HepG2 (cell line): ENCODE measurements at regions not wholly inside any gene's neighbourhood (a gene's known extent, or its start where the extent isn't known, plus 50 kb on each side); places are given as distances from the start of the nearest gene placed in this dataset.
"Not testable (repeated sequence)": the region's sequence is repeated elsewhere in the genome, so short reads cannot be mapped to it uniquely, and the experiment has no call there.

ENCODE experiments used
- ATAC-seq: fragments of 200-7000 bp; cut with Tn5 transposase; 3 replicates; pipeline ENCODE4 v1.9.1; 2020; ENCODE audit warnings: mild to moderate bottlenecking, moderate library complexity
- BruUV-seq: library from RNA; stranded (reverse); fragments of 400-500 nt; replicated peaks from 2 replicates; lab custom pipeline; 2021; lab: Mats Ljungman, UMichigan
- CTCF ChIA-PET: fragments of 300-600 bp; formaldehyde crosslinking; extraction: SDS; loops from one replicate; lab custom pipeline; 2021; ENCODE audit warnings: low total read pairs, inconsistent platforms, low intra/inter-chr PET ratio; lab: Yijun Ruan, JAX
- POLR2A ChIA-PET: fragments of 350-600 bp; sonication (Branson Sonifier 250); formaldehyde crosslinking; loops from one replicate; lab custom pipeline; 2020; ENCODE audit warnings: antibody characterized with exemption, inconsistent platforms; lab: Yijun Ruan, JAX
- DNase-seq: peaks from one replicate; pipeline ENCODE4 v3.0.0-alpha.2; 2015; ENCODE audit warnings: low spot score
- FAIRE-seq: peaks from 3 replicates; lab custom pipeline; 2011; peaks lifted over from hg19 to GRCh38; lab: Jason Lieb, UNC
- H2AFZ ChIP-seq: one replicate; pipeline ENCODE4 v1.6.1; 2011; ENCODE audit warnings: low read length, inconsistent platforms
- H3K27ac ChIP-seq: fragments of 300-600 bp; 3 replicates; pipeline ENCODE4 v1.8.0; 2011; ENCODE audit warnings: mixed run types, mild to moderate bottlenecking, mixed read lengths, low read length, inconsistent platforms; ENCODE audit not compliant: insufficient read depth; ENCODE audit errors: extremely low read length
- H3K27me3 ChIP-seq, 2 experiments: fragments of 200-600 bp in 1 of 2; 2 replicates in 1 of 2; 3 replicates in 1 of 2; pipeline versions ENCODE4 v1.6.0 to v1.8.0; 2011; ENCODE audit warnings: low read length in 2 of 2, mild to moderate bottlenecking in 2 of 2, moderate library complexity in 2 of 2, inconsistent platforms in 1 of 2; ENCODE audit not compliant: insufficient read depth in 2 of 2, control insufficient read depth in 1 of 2
- H3K36me3 ChIP-seq, 2 experiments: fragments of 200-600 bp in 1 of 2; replicated peaks in 1 of 2; 2 replicates in 1 of 2; 3 replicates in 1 of 2; pipeline versions ENCODE4 v1.5.1 to v1.8.0; 2011; ENCODE audit warnings: low read length in 2 of 2, inconsistent platforms in 1 of 2; ENCODE audit not compliant: insufficient read depth in 2 of 2, control insufficient read depth in 1 of 2
- H3K4me1 ChIP-seq: 2 replicates; pipeline ENCODE4 v1.5.1; 2012; ENCODE audit warnings: low read length, inconsistent platforms; ENCODE audit not compliant: insufficient read depth
- H3K4me2 ChIP-seq: 2 replicates; pipeline ENCODE4 v1.6.0; 2011; ENCODE audit warnings: low read depth, low read length, inconsistent platforms
- H3K4me3 ChIP-seq, 3 experiments: fragments of 200-600 bp in 1 of 3; sonication (generic), shearing (Covaris generic) in 1 of 3; replicated peaks in 1 of 3; 2 replicates each; pipeline ENCODE4 v1.5.1; 2011 to 2016; ENCODE audit warnings: low read length in 3 of 3, inconsistent platforms in 2 of 3, low read depth in 2 of 3, mild to moderate bottlenecking in 2 of 3, control low read depth in 1 of 3, mixed read lengths in 1 of 3; ENCODE audit not compliant: insufficient read depth in 1 of 3
- H3K79me2 ChIP-seq: one replicate; pipeline ENCODE4 v1.6.1; 2011; ENCODE audit warnings: low read length, inconsistent platforms; ENCODE audit not compliant: insufficient read depth
- H3K9ac ChIP-seq: 2 replicates; pipeline ENCODE4 v1.6.0; 2011; ENCODE audit warnings: mild to moderate bottlenecking, low read depth, low read length, inconsistent platforms; ENCODE audit not compliant: insufficient read depth
- H3K9me3 ChIP-seq: 2 replicates; pipeline ENCODE4 v1.5.1; 2012; ENCODE audit warnings: mild to moderate bottlenecking, low read length
- H4K20me1 ChIP-seq: 2 replicates; pipeline ENCODE4 v1.6.0; 2011; ENCODE audit warnings: inconsistent platforms, mild to moderate bottlenecking, low read length, moderate library complexity; ENCODE audit not compliant: insufficient read depth
- GPN1 ChIP-seq: sonication (generic); formaldehyde crosslinking; IDR thresholded peaks from 2 replicates; pipeline ENCODE4 v1.5.1; 2020; ENCODE audit warnings: missing genetic modification reagents, borderline replicate concordance
- TEAD3 ChIP-seq: optimal IDR thresholded peaks from 2 replicates; pipeline ENCODE3; 2016; ENCODE audit warnings: borderline replicate concordance
- TMF1 ChIP-seq: sonication (generic); formaldehyde crosslinking; IDR thresholded peaks from 2 replicates; pipeline ENCODE4 v1.8.1; 2022; ENCODE audit warnings: low read depth, missing genetic modification reagents
- ZNF124 ChIP-seq: sonication (generic); formaldehyde crosslinking; IDR thresholded peaks from 2 replicates; pipeline ENCODE4 v1.4.0; 2020; ENCODE audit warnings: missing genetic modification reagents
- WGBS: methylation state at CpG from one replicate; pipeline ENCODE4 v1.1.6; 2017; ENCODE audit warnings: low lambda C conversion rate; 5-methylcytosine and 5-hydroxymethylcytosine counted together
- in situ Hi-C: cut with HindIII; loops from 2 replicates; pipeline ENCODE4 v1.10.0; 2017; ENCODE audit warnings: low pct_unique_long_range_greater_than_20kb; ENCODE audit not compliant: extremely low pct_ligation_motif_present
- intact Hi-C: fragments of 100-400 bp; cut with micrococcal nuclease; formaldehyde crosslinking; loops from one replicate; pipeline ENCODE4 v1.10.0; 2022; ENCODE audit not compliant: unreplicated experiment
- TF ChIP-seq, protein P1 (sequence below): sonication (generic); formaldehyde crosslinking; conservative IDR thresholded peaks from 2 replicates; pipeline ENCODE4 v1.8.1; 2023; ENCODE audit warnings: missing genetic modification reagents
- TF ChIP-seq, protein P2 (sequence below): sonication (generic); formaldehyde crosslinking; IDR thresholded peaks from 2 replicates; pipeline ENCODE4 v1.4.0; 2020; ENCODE audit warnings: missing genetic modification reagents
- TF ChIP-seq, protein P3 (sequence below): sonication (generic); formaldehyde crosslinking; IDR thresholded peaks from 2 replicates; pipeline ENCODE4 v1.5.1; 2020; ENCODE audit warnings: missing genetic modification reagents, mild to moderate bottlenecking, borderline replicate concordance

DNA sequence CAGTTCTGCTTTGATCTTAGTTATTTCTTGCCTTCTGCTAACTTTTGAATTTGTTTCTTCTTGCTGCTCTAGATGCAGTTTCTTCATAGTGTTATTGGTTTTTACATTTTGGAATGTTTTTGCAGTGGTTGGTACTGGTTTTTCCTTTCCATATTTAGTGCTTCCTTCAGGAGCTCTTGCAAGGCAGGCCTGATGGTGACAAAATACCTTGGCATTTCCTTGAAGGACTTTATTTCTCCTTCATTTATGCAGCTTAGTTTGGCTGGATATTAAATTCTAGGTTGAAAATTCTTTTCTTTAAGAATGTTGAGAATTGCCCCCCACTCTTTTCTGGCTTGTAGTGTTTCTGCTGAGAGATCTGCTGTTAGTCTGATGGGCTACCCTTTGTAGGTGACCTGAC is 1654.7 kb upstream of the SEL1L start:
- H3K4me3 ChIP-seq, H3K27me3 ChIP-seq, FAIRE-seq, POLR2A ChIA-PET, DNase-seq, CTCF ChIA-PET, H3K27ac ChIP-seq, ATAC-seq, H2AFZ ChIP-seq, H3K4me2 ChIP-seq, H4K20me1 ChIP-seq, H3K4me1 ChIP-seq, intact Hi-C loops, H3K9ac ChIP-seq, H3K79me2 ChIP-seq, BruUV-seq, H3K36me3 ChIP-seq, in situ Hi-C loops: not testable (repeated sequence)
- peaks cover 31% of the 10 kb centered on the region for H3K9me3 ChIP-seq

DNA sequence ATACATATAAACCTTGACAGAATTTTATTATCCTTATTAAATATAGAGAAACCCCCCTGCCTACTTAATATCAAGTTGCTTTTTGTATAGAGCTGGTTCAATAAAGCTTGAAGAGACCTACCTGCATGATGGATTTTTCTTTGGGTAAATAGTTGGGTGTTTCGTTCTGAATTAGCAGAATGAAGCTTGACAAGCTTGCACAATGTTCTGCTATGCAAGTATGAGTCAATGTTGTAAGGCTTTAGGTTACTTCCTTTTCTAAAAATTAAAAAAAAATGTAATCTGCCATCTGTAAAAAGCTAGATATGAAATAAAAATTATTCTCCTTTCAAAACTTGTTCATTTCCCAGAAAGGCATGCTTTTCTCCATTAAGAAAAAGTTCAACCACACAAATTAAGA is 1662.6 kb upstream of the SEL1L start:
- FAIRE-seq: no peak
- no peaks in the 10 kb centered on the region for H3K4me1 ChIP-seq
- H2AFZ ChIP-seq: no peak overlapping the region
- H4K20me1 ChIP-seq: no peaks in the 10 kb centered on the region
- no peaks in the 10 kb centered on the region for H3K27me3 ChIP-seq
- DNase-seq: no peak
- in situ Hi-C loops: no loop called here
- no peak overlapping the region for H3K4me2 ChIP-seq
- no peak overlapping the region for H3K27ac ChIP-seq
- peaks cover 15% of the 10 kb centered on the region for H3K9me3 ChIP-seq
- intact Hi-C loops: no loop called here
- POLR2A ChIA-PET: no interaction called here
- no peaks in the 10 kb centered on the region for H3K79me2 ChIP-seq
- H3K9ac ChIP-seq: no peak overlapping the region
- WGBS: 4% methylated on average over 1 of the region's 1 CpG
- TF ChIP-seq, protein P1, sequence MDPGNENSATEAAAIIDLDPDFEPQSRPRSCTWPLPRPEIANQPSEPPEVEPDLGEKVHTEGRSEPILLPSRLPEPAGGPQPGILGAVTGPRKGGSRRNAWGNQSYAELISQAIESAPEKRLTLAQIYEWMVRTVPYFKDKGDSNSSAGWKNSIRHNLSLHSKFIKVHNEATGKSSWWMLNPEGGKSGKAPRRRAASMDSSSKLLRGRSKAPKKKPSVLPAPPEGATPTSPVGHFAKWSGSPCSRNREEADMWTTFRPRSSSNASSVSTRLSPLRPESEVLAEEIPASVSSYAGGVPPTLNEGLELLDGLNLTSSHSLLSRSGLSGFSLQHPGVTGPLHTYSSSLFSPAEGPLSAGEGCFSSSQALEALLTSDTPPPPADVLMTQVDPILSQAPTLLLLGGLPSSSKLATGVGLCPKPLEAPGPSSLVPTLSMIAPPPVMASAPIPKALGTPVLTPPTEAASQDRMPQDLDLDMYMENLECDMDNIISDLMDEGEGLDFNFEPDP: no peak
- no peak for TF ChIP-seq ZNF124
- TF ChIP-seq, protein P2, sequence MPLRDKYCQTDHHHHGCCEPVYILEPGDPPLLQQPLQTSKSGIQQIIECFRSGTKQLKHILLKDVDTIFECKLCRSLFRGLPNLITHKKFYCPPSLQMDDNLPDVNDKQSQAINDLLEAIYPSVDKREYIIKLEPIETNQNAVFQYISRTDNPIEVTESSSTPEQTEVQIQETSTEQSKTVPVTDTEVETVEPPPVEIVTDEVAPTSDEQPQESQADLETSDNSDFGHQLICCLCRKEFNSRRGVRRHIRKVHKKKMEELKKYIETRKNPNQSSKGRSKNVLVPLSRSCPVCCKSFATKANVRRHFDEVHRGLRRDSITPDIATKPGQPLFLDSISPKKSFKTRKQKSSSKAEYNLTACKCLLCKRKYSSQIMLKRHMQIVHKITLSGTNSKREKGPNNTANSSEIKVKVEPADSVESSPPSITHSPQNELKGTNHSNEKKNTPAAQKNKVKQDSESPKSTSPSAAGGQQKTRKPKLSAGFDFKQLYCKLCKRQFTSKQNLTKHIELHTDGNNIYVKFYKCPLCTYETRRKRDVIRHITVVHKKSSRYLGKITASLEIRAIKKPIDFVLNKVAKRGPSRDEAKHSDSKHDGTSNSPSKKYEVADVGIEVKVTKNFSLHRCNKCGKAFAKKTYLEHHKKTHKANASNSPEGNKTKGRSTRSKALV (CRISPR knock-in tag): no peak
- TF ChIP-seq TMF1 (CRISPR knock-in tag): no peak
- no peak for TF ChIP-seq TEAD3 (CRISPR knock-in tag)
- no peak for TF ChIP-seq GPN1 (CRISPR knock-in tag)
- TF ChIP-seq, protein P3, sequence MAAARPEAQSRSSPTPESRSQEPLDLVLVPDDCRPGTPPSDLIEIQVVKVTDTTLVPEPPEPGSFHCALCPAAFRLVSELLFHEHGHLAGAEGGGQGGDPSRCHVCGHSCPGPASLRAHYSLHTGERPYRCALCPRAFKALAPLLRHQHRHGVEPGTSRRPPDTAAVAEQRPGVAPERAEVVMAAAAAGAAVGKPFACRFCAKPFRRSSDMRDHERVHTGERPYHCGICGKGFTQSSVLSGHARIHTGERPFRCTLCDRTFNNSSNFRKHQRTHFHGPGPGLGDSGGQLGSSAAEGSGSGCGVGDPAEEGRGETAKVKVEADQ (CRISPR knock-in tag): no peak
- no peak for ATAC-seq
- no TSS peak for BruUV-seq
- no peak overlapping the region for H3K4me3 ChIP-seq
- CTCF ChIA-PET: no interaction called here
- no peaks in the 10 kb centered on the region for H3K36me3 ChIP-seq
